MM.1S (cell line): ENCODE measurements at regions not wholly inside any gene's neighbourhood (a gene's known extent, or its start where the extent isn't known, plus 50 kb on each side); places are given as distances from the start of the nearest gene placed in this dataset.

Experiments used
- CTCF ChIP-seq: fragments of 300-600 bp; sonication (generic); IDR thresholded peaks from 2 replicates; pipeline ENCODE4 v1.5.1; 2016; ENCODE audit warnings: antibody characterized with exemption, low read length, mixed read lengths
- EZH2phosphoT487 ChIP-seq: fragments of 300-600 bp; sonication (generic); IDR thresholded peaks from 2 replicates; pipeline ENCODE4 v1.6.1; 2018; ENCODE audit warnings: antibody characterized with exemption, low read length

GRCh38 chr5:174183701-174184100 lies 138.2 kb downstream of the NSG2 start:
- no peak for TF ChIP-seq CTCF
- TF ChIP-seq EZH2phosphoT487 = no peak
